ENCODE measurements at regions not wholly inside any gene's neighbourhood (a gene's known extent, or its start where the extent isn't known, plus 50 kb on each side); places are given as distances from the start of the nearest gene placed in this dataset.

GRCh38 chr7:41567731-41568114 is 135.2 kb downstream of the INHBA start:
- no peak overlapping the region for H2AFZ ChIP-seq (ENCODE audit: low read length)
- H3K79me2 ChIP-seq (ENCODE audit: insufficient read depth, low read length) = no peaks in the 10 kb centered on the region
- H3K4me2 ChIP-seq (ENCODE audit: low read depth, low read length, poor library complexity, severe bottlenecking) = no peak overlapping the region
- no peaks in the 10 kb centered on the region for H3F3A ChIP-seq (ENCODE audit: low read depth)
- no peaks in the 10 kb centered on the region for H4K20me1 ChIP-seq (ENCODE audit: insufficient read depth, low read length, poor library complexity, severe bottlenecking)
- H3K36me3 ChIP-seq (ENCODE audit: insufficient read depth, low read length) = no peaks in the 10 kb centered on the region
- no peak overlapping the region for H3K9ac ChIP-seq (ENCODE audit: low read depth, low read length, poor library complexity, severe bottlenecking)
- H3K9me3 ChIP-seq (ENCODE audit: insufficient read depth, low read depth, low read length) = no peaks in the 10 kb centered on the region; the same call in 1 of the 2 replicates
- no peak overlapping the region for H3K4me3 ChIP-seq (ENCODE audit: low read length, poor library complexity, severe bottlenecking)
- no peaks in the 10 kb centered on the region for H3K27me3 ChIP-seq (ENCODE audit: insufficient read depth, low read length, poor library complexity, severe bottlenecking)
- H3K4me1 ChIP-seq (ENCODE audit: insufficient read depth, low read length, poor library complexity, severe bottlenecking) = no peaks in the 10 kb centered on the region
- TF ChIP-seq EZH2phosphoT487 (IDR thresholded peaks at IDR 0.05; ENCODE audit: borderline replicate concordance) (no peak), CTCF (conservative IDR thresholded peaks at IDR 0.05; ENCODE audit: low read length) (no peak)
- no peaks in the 10 kb centered on the region for H3K9me2 ChIP-seq (replicated peaks; ENCODE audit: low read depth, low read length)

GRCh38 chr7:41567031-41567730 is 135.7 kb downstream of the INHBA start:
- H3K4me3 ChIP-seq (ENCODE audit: low read length, poor library complexity, severe bottlenecking) = no peak overlapping the region
- H3K4me2 ChIP-seq (ENCODE audit: low read depth, low read length, poor library complexity, severe bottlenecking) = no peak overlapping the region
- no peaks in the 10 kb centered on the region for H3K4me1 ChIP-seq (ENCODE audit: insufficient read depth, low read length, poor library complexity, severe bottlenecking)
- TF ChIP-seq EZH2phosphoT487 (IDR thresholded peaks at IDR 0.05; ENCODE audit: borderline replicate concordance) = no peak
- TF ChIP-seq CTCF (conservative IDR thresholded peaks at IDR 0.05; ENCODE audit: low read length) = no peak
- H3F3A ChIP-seq (ENCODE audit: low read depth) = no peaks in the 10 kb centered on the region
- no peaks in the 10 kb centered on the region for H3K36me3 ChIP-seq (ENCODE audit: insufficient read depth, low read length)
- no peaks in the 10 kb centered on the region for H4K20me1 ChIP-seq (ENCODE audit: insufficient read depth, low read length, poor library complexity, severe bottlenecking)
- no peaks in the 10 kb centered on the region for H3K27me3 ChIP-seq (ENCODE audit: insufficient read depth, low read length, poor library complexity, severe bottlenecking)
- H3K9me3 ChIP-seq (ENCODE audit: insufficient read depth, low read depth, low read length) = no peaks in the 10 kb centered on the region; the same call in 1 of the 2 replicates
- H3K79me2 ChIP-seq (ENCODE audit: insufficient read depth, low read length) = no peaks in the 10 kb centered on the region
- no peak overlapping the region for H3K9ac ChIP-seq (ENCODE audit: low read depth, low read length, poor library complexity, severe bottlenecking)
- no peaks in the 10 kb centered on the region for H3K9me2 ChIP-seq (replicated peaks; ENCODE audit: low read depth, low read length)
- H2AFZ ChIP-seq (ENCODE audit: low read length) = no peak overlapping the region

GRCh38 chr7:41566581-41566980 is 136.3 kb downstream of the INHBA start:
- H4K20me1 ChIP-seq (ENCODE audit: insufficient read depth, low read length, poor library complexity, severe bottlenecking) = no peaks in the 10 kb centered on the region
- H3K9ac ChIP-seq (ENCODE audit: low read depth, low read length, poor library complexity, severe bottlenecking) = no peak overlapping the region
- no peak overlapping the region for H3K4me2 ChIP-seq (ENCODE audit: low read depth, low read length, poor library complexity, severe bottlenecking)
- H3K79me2 ChIP-seq (ENCODE audit: insufficient read depth, low read length) = no peaks in the 10 kb centered on the region
- no peaks in the 10 kb centered on the region for H3K27me3 ChIP-seq (ENCODE audit: insufficient read depth, low read length, poor library complexity, severe bottlenecking)
- H3K4me1 ChIP-seq (ENCODE audit: insufficient read depth, low read length, poor library complexity, severe bottlenecking) = no peaks in the 10 kb centered on the region
- H3K4me3 ChIP-seq (ENCODE audit: low read length, poor library complexity, severe bottlenecking) = no peak overlapping the region
- no peak overlapping the region for H2AFZ ChIP-seq (ENCODE audit: low read length)
- H3K9me3 ChIP-seq (ENCODE audit: insufficient read depth, low read depth, low read length) = no peaks in the 10 kb centered on the region; the same call in 1 of the 2 replicates
- TF ChIP-seq EZH2phosphoT487 (IDR thresholded peaks at IDR 0.05; ENCODE audit: borderline replicate concordance) (no peak), CTCF (conservative IDR thresholded peaks at IDR 0.05; ENCODE audit: low read length) (no peak)
- no peaks in the 10 kb centered on the region for H3K9me2 ChIP-seq (replicated peaks; ENCODE audit: low read depth, low read length)
- H3F3A ChIP-seq (ENCODE audit: low read depth) = no peaks in the 10 kb centered on the region
- no peaks in the 10 kb centered on the region for H3K36me3 ChIP-seq (ENCODE audit: insufficient read depth, low read length)
